ENCODE measurements at regions not wholly inside any gene's neighbourhood (a gene's known extent, or its start where the extent isn't known, plus 50 kb on each side); places are given as distances from the start of the nearest gene placed in this dataset.

GRCh38 chr6:45728674-45729073 is 287.0 kb downstream of the CLIC5 start:
- H3K27me3 ChIP-seq (ENCODE audit: low read length) = no peaks in the 10 kb centered on the region
- H3K9me2 ChIP-seq (replicated peaks; ENCODE audit: insufficient read depth, low read length) = no peaks in the 10 kb centered on the region
- H3K4me2 ChIP-seq (ENCODE audit: low read depth, low read length, poor library complexity, severe bottlenecking) = no peak overlapping the region
- no peaks in the 10 kb centered on the region for H3K79me2 ChIP-seq (ENCODE audit: low read length)
- no peaks in the 10 kb centered on the region for H3K36me3 ChIP-seq (ENCODE audit: insufficient read depth, low read length)
- H3K9ac ChIP-seq (ENCODE audit: low read length) = no peak overlapping the region
- H3K27ac ChIP-seq (ENCODE audit: low read length) = no peak overlapping the region
- H4K20me1 ChIP-seq (ENCODE audit: insufficient read depth, low read depth, low read length) = no peaks in the 10 kb centered on the region
- no peak overlapping the region for H3K4me3 ChIP-seq (ENCODE audit: low read length)
- no peaks in the 10 kb centered on the region for H3K9me3 ChIP-seq (ENCODE audit: low read length)
- no peak for DNase-seq
- H3K4me1 ChIP-seq (ENCODE audit: low read length) = no peaks in the 10 kb centered on the region
- no peak overlapping the region for H2AFZ ChIP-seq (ENCODE audit: low read length)

- Histone ChIP-seq H3K4me1 (ENCODE audit: low read length) (no peaks in the 10 kb centered on the region), H3K9ac (ENCODE audit: low read length) (no peak overlapping the region), H2AFZ (ENCODE audit: low read length) (no peak overlapping the region), H3K4me3 (ENCODE audit: low read length) (no peak overlapping the region), H3K4me2 (ENCODE audit: low read depth, low read length, poor library complexity, severe bottlenecking) (no peak overlapping the region), H4K20me1 (ENCODE audit: insufficient read depth, low read depth, low read length) (no peaks in the 10 kb centered on the region), H3K9me2 (replicated peaks; ENCODE audit: insufficient read depth, low read length) (no peaks in the 10 kb centered on the region), H3K27me3 (ENCODE audit: low read length) (no peaks in the 10 kb centered on the region), H3K36me3 (ENCODE audit: insufficient read depth, low read length) (no peaks in the 10 kb centered on the region), H3K27ac (ENCODE audit: low read length) (no peak overlapping the region), H3K79me2 (ENCODE audit: low read length) (no peaks in the 10 kb centered on the region), H3K9me3 (ENCODE audit: low read length) (no peaks in the 10 kb centered on the region)
- no peak for DNase-seq
Observed at GRCh38 chr6:45727819-45728449, 287.7 kb downstream of the CLIC5 start.

- Histone ChIP-seq H2AFZ (ENCODE audit: low read length) (no peak overlapping the region), H4K20me1 (ENCODE audit: insufficient read depth, low read depth, low read length) (no peaks in the 10 kb centered on the region), H3K4me3 (ENCODE audit: low read length) (no peak overlapping the region), H3K9me2 (replicated peaks; ENCODE audit: insufficient read depth, low read length) (no peaks in the 10 kb centered on the region), H3K79me2 (ENCODE audit: low read length) (no peaks in the 10 kb centered on the region), H3K9me3 (ENCODE audit: low read length) (no peaks in the 10 kb centered on the region), H3K4me1 (ENCODE audit: low read length) (no peaks in the 10 kb centered on the region), H3K9ac (ENCODE audit: low read length) (no peak overlapping the region), H3K27me3 (ENCODE audit: low read length) (no peaks in the 10 kb centered on the region), H3K4me2 (ENCODE audit: low read depth, low read length, poor library complexity, severe bottlenecking) (no peak overlapping the region), H3K36me3 (ENCODE audit: insufficient read depth, low read length) (no peaks in the 10 kb centered on the region), H3K27ac (ENCODE audit: low read length) (no peak overlapping the region)
- DNase-seq = no peak
Observed at GRCh38 chr6:45727228-45727627, 288.4 kb downstream of the CLIC5 start.

- Histone ChIP-seq H2AFZ (ENCODE audit: low read length) (no peak overlapping the region), H3K4me3 (ENCODE audit: low read length) (no peak overlapping the region), H3K27me3 (ENCODE audit: low read length) (no peaks in the 10 kb centered on the region), H3K79me2 (ENCODE audit: low read length) (no peaks in the 10 kb centered on the region), H3K27ac (ENCODE audit: low read length) (no peak overlapping the region), H3K9ac (ENCODE audit: low read length) (no peak overlapping the region), H3K36me3 (ENCODE audit: insufficient read depth, low read length) (no peaks in the 10 kb centered on the region), H3K4me2 (ENCODE audit: low read depth, low read length, poor library complexity, severe bottlenecking) (no peak overlapping the region), H3K9me3 (ENCODE audit: low read length) (no peaks in the 10 kb centered on the region), H3K9me2 (replicated peaks; ENCODE audit: insufficient read depth, low read length) (no peaks in the 10 kb centered on the region), H3K4me1 (ENCODE audit: low read length) (no peaks in the 10 kb centered on the region), H4K20me1 (ENCODE audit: insufficient read depth, low read depth, low read length) (no peaks in the 10 kb centered on the region)
- no peak for DNase-seq
Observed at GRCh38 chr6:45726444-45726843, 289.2 kb downstream of the CLIC5 start.

- no peak overlapping the region for H3K4me2 ChIP-seq (ENCODE audit: low read depth, low read length, poor library complexity, severe bottlenecking)
- no peaks in the 10 kb centered on the region for H3K27me3 ChIP-seq (ENCODE audit: low read length)
Observed at GRCh38 chr6:45724511-45724910, 291.1 kb downstream of the CLIC5 start.

GRCh38 chr6:45724027-45724426 is 291.6 kb downstream of the CLIC5 start:
- Histone ChIP-seq H3K36me3 (ENCODE audit: insufficient read depth, low read length) (no peaks in the 10 kb centered on the region), H3K4me3 (ENCODE audit: low read length) (no peak overlapping the region), H3K79me2 (ENCODE audit: low read length) (no peaks in the 10 kb centered on the region), H4K20me1 (ENCODE audit: insufficient read depth, low read depth, low read length) (no peaks in the 10 kb centered on the region), H3K27me3 (ENCODE audit: low read length) (no peaks in the 10 kb centered on the region), H3K4me1 (ENCODE audit: low read length) (no peaks in the 10 kb centered on the region), H3K9me3 (ENCODE audit: low read length) (no peaks in the 10 kb centered on the region), H3K9ac (ENCODE audit: low read length) (no peak overlapping the region), H3K4me2 (ENCODE audit: low read depth, low read length, poor library complexity, severe bottlenecking) (no peak overlapping the region), H3K27ac (ENCODE audit: low read length) (no peak overlapping the region), H2AFZ (ENCODE audit: low read length) (no peak overlapping the region), H3K9me2 (replicated peaks; ENCODE audit: insufficient read depth, low read length) (no peaks in the 10 kb centered on the region)
- no peak for DNase-seq

More at GRCh38 chr6:45724511-45724910, 291.1 kb downstream of the CLIC5 start:
- no peaks in the 10 kb centered on the region for H4K20me1 ChIP-seq (ENCODE audit: insufficient read depth, low read depth, low read length)
- H3K79me2 ChIP-seq (ENCODE audit: low read length) = no peaks in the 10 kb centered on the region
- DNase-seq = no peak
- H3K4me3 ChIP-seq (ENCODE audit: low read length) = no peak overlapping the region
- H3K9me3 ChIP-seq (ENCODE audit: low read length) = no peaks in the 10 kb centered on the region
- no peak overlapping the region for H3K27ac ChIP-seq (ENCODE audit: low read length)
- no peaks in the 10 kb centered on the region for H3K36me3 ChIP-seq (ENCODE audit: insufficient read depth, low read length)
- H3K9me2 ChIP-seq (replicated peaks; ENCODE audit: insufficient read depth, low read length) = no peaks in the 10 kb centered on the region
- H2AFZ ChIP-seq (ENCODE audit: low read length) = no peak overlapping the region
- no peaks in the 10 kb centered on the region for H3K4me1 ChIP-seq (ENCODE audit: low read length)
- no peak overlapping the region for H3K9ac ChIP-seq (ENCODE audit: low read length)

- Histone ChIP-seq H3K9me2 (replicated peaks; ENCODE audit: insufficient read depth, low read length) (no peaks in the 10 kb centered on the region), H2AFZ (ENCODE audit: low read length) (no peak overlapping the region), H3K4me2 (ENCODE audit: low read depth, low read length, poor library complexity, severe bottlenecking) (no peak overlapping the region), H3K27ac (ENCODE audit: low read length) (no peak overlapping the region), H3K79me2 (ENCODE audit: low read length) (no peaks in the 10 kb centered on the region), H4K20me1 (ENCODE audit: insufficient read depth, low read depth, low read length) (no peaks in the 10 kb centered on the region), H3K9ac (ENCODE audit: low read length) (no peak overlapping the region), H3K9me3 (ENCODE audit: low read length) (no peaks in the 10 kb centered on the region), H3K4me3 (ENCODE audit: low read length) (no peak overlapping the region), H3K4me1 (ENCODE audit: low read length) (no peaks in the 10 kb centered on the region), H3K36me3 (ENCODE audit: insufficient read depth, low read length) (no peaks in the 10 kb centered on the region), H3K27me3 (ENCODE audit: low read length) (no peaks in the 10 kb centered on the region)
- DNase-seq = no peak
Observed at GRCh38 chr6:45722876-45723275, 292.8 kb downstream of the CLIC5 start.

GRCh38 chr6:45721665-45722064 is 294.0 kb downstream of the CLIC5 start:
- Histone ChIP-seq H3K4me2 (ENCODE audit: low read depth, low read length, poor library complexity, severe bottlenecking) (no peak overlapping the region), H2AFZ (ENCODE audit: low read length) (no peak overlapping the region), H3K9ac (ENCODE audit: low read length) (no peak overlapping the region), H3K4me1 (ENCODE audit: low read length) (no peaks in the 10 kb centered on the region), H3K9me3 (ENCODE audit: low read length) (no peaks in the 10 kb centered on the region), H3K27me3 (ENCODE audit: low read length) (no peaks in the 10 kb centered on the region), H3K4me3 (ENCODE audit: low read length) (no peak overlapping the region), H3K36me3 (ENCODE audit: insufficient read depth, low read length) (no peaks in the 10 kb centered on the region), H4K20me1 (ENCODE audit: insufficient read depth, low read depth, low read length) (no peaks in the 10 kb centered on the region), H3K27ac (ENCODE audit: low read length) (no peak overlapping the region), H3K9me2 (replicated peaks; ENCODE audit: insufficient read depth, low read length) (no peaks in the 10 kb centered on the region), H3K79me2 (ENCODE audit: low read length) (no peaks in the 10 kb centered on the region)
- peak; percentile 60 for DNase-seq

- Histone ChIP-seq H4K20me1 (ENCODE audit: insufficient read depth, low read depth, low read length) (no peaks in the 10 kb centered on the region), H2AFZ (ENCODE audit: low read length) (no peak overlapping the region), H3K9me3 (ENCODE audit: low read length) (no peaks in the 10 kb centered on the region), H3K27ac (ENCODE audit: low read length) (no peak overlapping the region), H3K9ac (ENCODE audit: low read length) (no peak overlapping the region), H3K4me1 (ENCODE audit: low read length) (peaks cover 7% of the 10 kb centered on the region), H3K4me3 (ENCODE audit: low read length) (no peak overlapping the region), H3K9me2 (replicated peaks; ENCODE audit: insufficient read depth, low read length) (no peaks in the 10 kb centered on the region), H3K27me3 (ENCODE audit: low read length) (no peaks in the 10 kb centered on the region), H3K4me2 (ENCODE audit: low read depth, low read length, poor library complexity, severe bottlenecking) (no peak overlapping the region), H3K79me2 (ENCODE audit: low read length) (no peaks in the 10 kb centered on the region), H3K36me3 (ENCODE audit: insufficient read depth, low read length) (no peaks in the 10 kb centered on the region)
- no peak for DNase-seq
Observed at GRCh38 chr6:45718871-45719270, 296.8 kb downstream of the CLIC5 start.

Data from Karpas-422 (cell line).